ENCODE measurements at regions not wholly inside any gene's neighbourhood (a gene's known extent, or its start where the extent isn't known, plus 50 kb on each side); places are given as distances from the start of the nearest gene placed in this dataset.
"Not testable (repeated sequence)": the region's sequence is repeated elsewhere in the genome, so short reads cannot be mapped to it uniquely, and the experiment has no call there.

- DNase-seq: no peak
Measured at GRCh38 chr20:48400009-48400408, 427.8 kb downstream of the PREX1 start.

- DNase-seq: no peak
Measured at GRCh38 chr20:48398506-48399449, 429.0 kb downstream of the PREX1 start.

GRCh38 chr20:48396981-48397861, 430.6 kb downstream of the PREX1 start:
- DNase-seq: not testable (repeated sequence)

GRCh38 chr20:48395816-48396546, 431.8 kb downstream of the PREX1 start:
- DNase-seq: no peak

GRCh38 chr20:48394415-48395081, 433.3 kb downstream of the PREX1 start:
- DNase-seq: no peak

GRCh38 chr20:48393737-48394314, 434.0 kb downstream of the PREX1 start:
- DNase-seq: no peak

- DNase-seq: no peak
Measured at GRCh38 chr20:48393311-48393685, 434.5 kb downstream of the PREX1 start.

- DNase-seq: no peak
Measured at GRCh38 chr20:48392407-48393310, 435.1 kb downstream of the PREX1 start.

GRCh38 chr20:48390981-48391380, 436.8 kb downstream of the PREX1 start:
- no peak for DNase-seq

GRCh38 chr20:48387675-48388074, 440.1 kb downstream of the PREX1 start:
- DNase-seq: no peak

- no peak for DNase-seq
Measured at GRCh38 chr20:48385527-48385926, 442.3 kb downstream of the PREX1 start.

GRCh38 chr20:48385114-48385513, 442.7 kb downstream of the PREX1 start:
- DNase-seq: no peak

- DNase-seq: no peak
Measured at GRCh38 chr20:48384147-48384818, 443.5 kb downstream of the PREX1 start.

GRCh38 chr20:48383252-48383651, 444.5 kb downstream of the PREX1 start:
- no peak for DNase-seq

GRCh38 chr20:48382304-48382703, 445.5 kb downstream of the PREX1 start:
- DNase-seq: no peak

- no peak for DNase-seq
Measured at GRCh38 chr20:48381353-48382120, 446.3 kb downstream of the PREX1 start.

GRCh38 chr20:48380661-48381060, 447.1 kb downstream of the PREX1 start:
- no peak for DNase-seq

GRCh38 chr20:48378976-48379675, 448.7 kb downstream of the PREX1 start:
- DNase-seq: no peak

- no peak for DNase-seq
Measured at GRCh38 chr20:48377940-48378339, 449.9 kb downstream of the PREX1 start.
